OCI-LY3 (cell line): ENCODE measurements at regions not wholly inside any gene's neighbourhood (a gene's known extent, or its start where the extent isn't known, plus 50 kb on each side); places are given as distances from the start of the nearest gene placed in this dataset.

Experiments
- H2AFZ ChIP-seq: fragments of 200-600, 300-600 bp; shearing (Covaris generic); 2 replicates; pipeline ENCODE4 v1.6.0; 2014; ENCODE audit warnings: antibody characterized with exemption, low read depth, low read length
- H3K27ac ChIP-seq: fragments of 200-600, 300-600 bp; sonication (generic); 2 replicates; pipeline ENCODE4 v1.5.1; 2014; ENCODE audit warnings: mild to moderate bottlenecking, low read length, moderate library complexity, mixed read lengths
- H3K27me3 ChIP-seq: fragments of 200-600, 300-600 bp; sonication (generic); 2 replicates; pipeline ENCODE4 v1.6.1; 2014; ENCODE audit warnings: low read depth, low read length, mixed read lengths
- H3K36me3 ChIP-seq: fragments of 200-600, 300-600 bp; sonication (generic); replicated peaks from 2 replicates; pipeline ENCODE3; 2014; ENCODE audit warnings: low read depth, low read length, mixed read lengths
- H3K4me1 ChIP-seq: fragments of 300-600, 200-600 bp; sonication (generic); 2 replicates; pipeline ENCODE4 v1.6.1; 2014; ENCODE audit warnings: low read length, mixed read lengths
- H3K4me2 ChIP-seq: fragments of 200-600, 300-600 bp; sonication (generic); 2 replicates; pipeline ENCODE4 v1.6.1; 2014; ENCODE audit warnings: low read length, mixed read lengths
- H3K4me3 ChIP-seq: fragments of 300-600, 200-600 bp; sonication (generic); 2 replicates; pipeline ENCODE4 v1.5.1; 2014; ENCODE audit warnings: antibody characterized with exemption, mild to moderate bottlenecking, low read length, moderate library complexity
- H3K79me2 ChIP-seq: fragments of 300-600, 200-600 bp; shearing (Covaris generic); 2 replicates; pipeline ENCODE4 v1.6.1; 2014; ENCODE audit warnings: mild to moderate bottlenecking, low read length, mixed read lengths
- H3K9ac ChIP-seq: fragments of 300-600, 200-600 bp; shearing (Covaris generic); 2 replicates; pipeline ENCODE4 v1.6.0; 2014; ENCODE audit warnings: mild to moderate bottlenecking, low read length, moderate library complexity
- H3K9me3 ChIP-seq: fragments of 200-600, 300-600 bp; shearing (Covaris generic); 2 replicates; pipeline ENCODE4 v1.6.1; 2014; ENCODE audit warnings: low read length, mixed read lengths; ENCODE audit not compliant: insufficient read depth
- H4K20me1 ChIP-seq: fragments of 200-600, 300-600 bp; sonication (generic); 2 replicates; pipeline ENCODE4 v1.6.1; 2016; ENCODE audit warnings: low read length, mixed read lengths; ENCODE audit not compliant: insufficient read depth
- EZH2phosphoT487 ChIP-seq: fragments of 200-600 bp; shearing (Covaris generic); IDR thresholded peaks from 2 replicates; pipeline ENCODE4 v1.6.1; 2018; ENCODE audit warnings: antibody characterized with exemption, mixed run types, low read depth
- TF ChIP-seq, protein P1 (sequence below): fragments of 200-600, 300-600 bp; sonication (generic); IDR thresholded peaks from 2 replicates; pipeline ENCODE4 v1.5.1; 2014; ENCODE audit warnings: antibody characterized with exemption, low read length, low read depth

DNA sequence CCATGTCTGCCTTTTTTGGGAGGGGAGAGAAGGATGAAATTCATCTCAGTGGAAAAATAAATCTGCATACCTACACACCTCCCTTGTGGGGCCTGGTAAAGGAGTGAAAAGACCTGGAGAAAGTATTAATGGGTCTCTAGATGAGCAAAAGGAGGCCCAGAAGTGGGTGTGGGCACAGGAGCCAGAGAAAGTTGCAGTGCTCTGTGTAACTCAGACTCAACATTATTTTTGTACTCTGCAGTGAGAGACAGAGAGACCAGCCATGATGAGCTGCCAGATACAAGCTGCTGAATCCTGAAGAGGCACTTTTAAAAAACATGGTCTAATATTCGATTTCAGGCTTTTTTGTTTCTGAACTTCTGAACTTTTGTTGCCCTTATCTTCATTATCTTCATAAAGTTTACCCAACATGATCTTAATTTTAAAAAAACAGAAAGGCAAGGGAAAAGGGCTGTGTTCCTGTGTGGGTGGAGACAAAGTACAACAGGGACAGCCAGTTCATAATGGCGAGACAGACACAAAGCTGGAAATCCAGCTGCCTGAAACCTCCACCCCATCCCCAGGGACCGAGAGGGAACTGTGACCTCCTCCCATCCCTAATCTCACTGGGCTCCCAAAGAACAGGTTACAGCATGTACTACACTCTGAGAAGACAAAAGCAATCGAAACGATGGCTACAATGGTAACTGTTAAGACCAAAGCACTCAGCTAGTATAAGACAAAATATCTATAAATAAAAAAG, 77.2 kb downstream of the KLF12 start:
- peaks cover 3% of the 10 kb centered on the region for H3K4me1 ChIP-seq
- H3K79me2 ChIP-seq, result no peaks in the 10 kb centered on the region
- no peak overlapping the region for H2AFZ ChIP-seq
- no peak overlapping the region for H3K27ac ChIP-seq
- H3K9me3 ChIP-seq, result no peaks in the 10 kb centered on the region
- no peaks in the 10 kb centered on the region for H3K36me3 ChIP-seq
- no peak for TF ChIP-seq EZH2phosphoT487
- TF ChIP-seq, protein P1, sequence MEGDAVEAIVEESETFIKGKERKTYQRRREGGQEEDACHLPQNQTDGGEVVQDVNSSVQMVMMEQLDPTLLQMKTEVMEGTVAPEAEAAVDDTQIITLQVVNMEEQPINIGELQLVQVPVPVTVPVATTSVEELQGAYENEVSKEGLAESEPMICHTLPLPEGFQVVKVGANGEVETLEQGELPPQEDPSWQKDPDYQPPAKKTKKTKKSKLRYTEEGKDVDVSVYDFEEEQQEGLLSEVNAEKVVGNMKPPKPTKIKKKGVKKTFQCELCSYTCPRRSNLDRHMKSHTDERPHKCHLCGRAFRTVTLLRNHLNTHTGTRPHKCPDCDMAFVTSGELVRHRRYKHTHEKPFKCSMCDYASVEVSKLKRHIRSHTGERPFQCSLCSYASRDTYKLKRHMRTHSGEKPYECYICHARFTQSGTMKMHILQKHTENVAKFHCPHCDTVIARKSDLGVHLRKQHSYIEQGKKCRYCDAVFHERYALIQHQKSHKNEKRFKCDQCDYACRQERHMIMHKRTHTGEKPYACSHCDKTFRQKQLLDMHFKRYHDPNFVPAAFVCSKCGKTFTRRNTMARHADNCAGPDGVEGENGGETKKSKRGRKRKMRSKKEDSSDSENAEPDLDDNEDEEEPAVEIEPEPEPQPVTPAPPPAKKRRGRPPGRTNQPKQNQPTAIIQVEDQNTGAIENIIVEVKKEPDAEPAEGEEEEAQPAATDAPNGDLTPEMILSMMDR, result no peak
- no peak overlapping the region for H3K4me2 ChIP-seq
- no peaks in the 10 kb centered on the region for H4K20me1 ChIP-seq
- no peaks in the 10 kb centered on the region for H3K27me3 ChIP-seq
- H3K4me3 ChIP-seq, result no peak overlapping the region
- H3K9ac ChIP-seq, result no peak overlapping the region

DNA sequence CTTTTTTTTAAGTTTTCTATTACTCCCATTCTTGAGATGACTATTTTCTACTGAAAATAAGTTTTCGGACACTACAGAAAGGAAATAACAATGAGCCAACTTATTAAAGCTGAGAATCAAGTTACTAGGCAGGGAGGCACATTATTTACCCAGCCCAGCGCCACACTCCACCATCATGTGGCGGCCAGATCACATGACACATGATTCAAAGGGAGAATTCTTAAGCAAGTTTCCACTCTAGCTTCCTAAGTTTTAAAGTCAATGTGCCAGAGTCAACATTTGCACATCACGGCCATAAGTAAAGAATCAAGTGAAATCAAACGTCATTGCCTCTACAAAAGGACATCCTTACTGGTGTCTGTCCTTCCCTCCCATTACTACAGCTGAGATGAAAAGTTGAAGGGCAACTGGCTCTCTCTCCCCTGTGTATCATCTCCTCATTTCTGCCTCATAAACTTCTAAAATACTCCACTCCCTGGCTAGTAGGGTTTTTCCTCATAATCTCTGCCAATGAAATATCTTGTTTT, 81.7 kb downstream of the KLF12 start:
- no peaks in the 10 kb centered on the region for H3K9me3 ChIP-seq
- no peak overlapping the region for H3K4me3 ChIP-seq
- H3K4me1 ChIP-seq, result no peaks in the 10 kb centered on the region
- H3K9ac ChIP-seq, result no peak overlapping the region
- no peaks in the 10 kb centered on the region for H4K20me1 ChIP-seq
- H3K27me3 ChIP-seq, result no peaks in the 10 kb centered on the region
- no peaks in the 10 kb centered on the region for H3K36me3 ChIP-seq
- H3K27ac ChIP-seq, result no peak overlapping the region
- peaks cover 3% of the 10 kb centered on the region; the same call in 1 of the 2 replicates for H3K79me2 ChIP-seq
- TF ChIP-seq EZH2phosphoT487, result no peak
- TF ChIP-seq, protein P1, result no peak
- no peak overlapping the region for H2AFZ ChIP-seq
- H3K4me2 ChIP-seq, result no peak overlapping the region

GRCh38 chr13:74048756-74049155, 85.4 kb downstream of the KLF12 start:
- H3K4me3 ChIP-seq, result no peak overlapping the region
- no peaks in the 10 kb centered on the region for H3K4me1 ChIP-seq
- no peak overlapping the region for H3K27ac ChIP-seq
- H4K20me1 ChIP-seq, result no peaks in the 10 kb centered on the region
- peaks cover 3% of the 10 kb centered on the region; the same call in 1 of the 2 replicates for H3K79me2 ChIP-seq
- H3K9me3 ChIP-seq, result no peaks in the 10 kb centered on the region
- no peaks in the 10 kb centered on the region for H3K27me3 ChIP-seq
- no peak overlapping the region for H2AFZ ChIP-seq
- H3K4me2 ChIP-seq, result no peak overlapping the region
- H3K36me3 ChIP-seq, result no peaks in the 10 kb centered on the region
- TF ChIP-seq EZH2phosphoT487, result no peak
- TF ChIP-seq, protein P1, result no peak
- H3K9ac ChIP-seq, result no peak overlapping the region

- no peaks in the 10 kb centered on the region for H4K20me1 ChIP-seq
- peaks cover 3% of the 10 kb centered on the region; the same call in 1 of the 2 replicates for H3K79me2 ChIP-seq
- no peak overlapping the region for H3K27ac ChIP-seq
- H3K4me3 ChIP-seq, result no peak overlapping the region
- TF ChIP-seq, protein P1, result no peak
- no peak for TF ChIP-seq EZH2phosphoT487
- no peak overlapping the region for H3K4me2 ChIP-seq
- no peaks in the 10 kb centered on the region for H3K27me3 ChIP-seq
- no peaks in the 10 kb centered on the region for H3K36me3 ChIP-seq
- no peaks in the 10 kb centered on the region for H3K4me1 ChIP-seq
- no peak overlapping the region for H2AFZ ChIP-seq
- no peaks in the 10 kb centered on the region for H3K9me3 ChIP-seq
- no peak overlapping the region for H3K9ac ChIP-seq
Measured at GRCh38 chr13:74047931-74048600, 86.1 kb downstream of the KLF12 start.
